ENCODE measurements at regions not wholly inside any gene's neighbourhood (a gene's known extent, or its start where the extent isn't known, plus 50 kb on each side); places are given as distances from the start of the nearest gene placed in this dataset.

DNA sequence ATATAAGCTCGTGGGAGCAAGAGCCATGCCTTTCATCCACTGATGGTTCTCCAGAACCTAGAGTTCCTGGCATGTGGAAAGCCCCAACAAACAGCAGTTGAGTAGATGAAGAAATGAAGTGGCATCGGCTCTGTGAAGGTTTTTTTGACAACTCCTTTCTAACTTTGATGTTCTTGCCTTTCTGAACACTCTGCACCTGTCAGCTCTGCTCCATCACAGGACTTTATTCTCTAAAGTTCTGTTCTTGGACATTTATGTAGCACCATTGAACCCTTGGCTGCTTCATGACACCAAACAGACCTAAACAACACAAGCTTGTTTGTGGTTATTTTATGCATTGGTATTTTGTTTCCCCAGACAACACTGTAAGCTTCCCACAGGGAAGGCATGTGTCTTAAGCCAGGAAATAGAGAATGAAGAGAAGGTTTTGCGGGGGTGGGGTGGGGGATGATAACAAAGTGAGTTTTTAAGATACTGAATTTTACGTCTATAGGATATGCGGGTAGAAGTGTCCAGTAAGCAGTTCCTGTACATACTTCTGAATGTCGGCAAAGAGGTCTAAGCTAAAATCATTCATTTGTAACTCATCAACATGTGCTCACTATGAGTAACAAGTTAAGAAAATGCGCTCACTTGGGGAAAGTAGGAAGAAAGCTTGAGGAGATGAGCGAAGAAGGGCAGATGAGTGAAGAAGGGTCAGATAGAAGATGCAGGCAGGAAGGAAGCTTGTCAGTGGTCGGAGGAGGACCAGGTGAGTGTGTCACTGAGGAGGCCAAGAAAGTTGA, 146.0 kb upstream of the PLEKHG7 start:
- peak overlapping the region in 1 of 2 experiments; percentile 53; a peak in 3 of 6 replicates for H3K27ac ChIP-seq
- 84% methylated on average over 9 of the region's 9 CpGs for WGBS (ENCODE audit: missing lambda C conversion rate)
- ChIA-PET POLR2A (no interaction called here), CTCF (interaction anchor here (1.1 to 1.4 kb wide), 2 partner anchors 14 to 76 kb away, joined by 3 to 4 read pairs; no protein-coding TSS in a partner anchor)
- no peak overlapping the region for H3K4me3 ChIP-seq
- FAIRE-seq (no peak), ATAC-seq (no peak), DNase-seq (ENCODE audit: low read depth in 1 of 2, low spot score in 1 of 2) (no peak)
- no peak overlapping the region for H3K4me2 ChIP-seq
- H3K9me3 ChIP-seq: no peaks in the 10 kb centered on the region
- peaks cover 39% of the 10 kb centered on the region for H3K4me1 ChIP-seq
- TF ChIP-seq MAFK (IDR thresholded peaks at IDR 0.05; ENCODE audit: partially characterized antibody): no peak
- no peak for TF ChIP-seq PHF8 (IDR thresholded peaks at IDR 0.05; ENCODE audit: borderline replicate concordance, low read depth)
- TF ChIP-seq E2F6 (IDR thresholded peaks at IDR 0.05; ENCODE audit: borderline replicate concordance, low read depth): no peak
- no peak for TF ChIP-seq NFE2L2 (conservative IDR thresholded peaks at IDR 0.05; ENCODE audit: low read length)
- TF ChIP-seq JUNB (IDR thresholded peaks at IDR 0.05): no peak
- TF ChIP-seq NPAS2 (CRISPR knock-in tag; IDR thresholded peaks at IDR 0.05; ENCODE audit: borderline replicate concordance): no peak
- TF ChIP-seq GATA3 (IDR thresholded peaks at IDR 0.05; ENCODE audit: borderline replicate concordance): no peak
- TF ChIP-seq, protein P1, sequence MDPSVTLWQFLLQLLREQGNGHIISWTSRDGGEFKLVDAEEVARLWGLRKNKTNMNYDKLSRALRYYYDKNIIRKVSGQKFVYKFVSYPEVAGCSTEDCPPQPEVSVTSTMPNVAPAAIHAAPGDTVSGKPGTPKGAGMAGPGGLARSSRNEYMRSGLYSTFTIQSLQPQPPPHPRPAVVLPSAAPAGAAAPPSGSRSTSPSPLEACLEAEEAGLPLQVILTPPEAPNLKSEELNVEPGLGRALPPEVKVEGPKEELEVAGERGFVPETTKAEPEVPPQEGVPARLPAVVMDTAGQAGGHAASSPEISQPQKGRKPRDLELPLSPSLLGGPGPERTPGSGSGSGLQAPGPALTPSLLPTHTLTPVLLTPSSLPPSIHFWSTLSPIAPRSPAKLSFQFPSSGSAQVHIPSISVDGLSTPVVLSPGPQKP (IDR thresholded peaks at IDR 0.05; ENCODE audit: low read depth, low read length): no peak
- TF ChIP-seq HOXB13 (CRISPR knock-in tag; IDR thresholded peaks at IDR 0.05; ENCODE audit: low read depth): no peak
- TF ChIP-seq CBX8 (IDR thresholded peaks at IDR 0.05): no peak
- TF ChIP-seq MAX (IDR thresholded peaks at IDR 0.05): no peak
- no peak for TF ChIP-seq MAZ (IDR thresholded peaks at IDR 0.05; ENCODE audit: borderline replicate concordance, low read depth, low read length)
- no peak for TF ChIP-seq HOXA7 (CRISPR knock-in tag; IDR thresholded peaks at IDR 0.05)

GRCh38 chr12:92556141-92556540, 146.6 kb upstream of the PLEKHG7 start:
- WGBS (ENCODE audit: missing lambda C conversion rate): 91% methylated on average over 1 of the region's 1 CpG
- no peak for FAIRE-seq
- TF ChIP-seq ZC3H11A (IDR thresholded peaks at IDR 0.05): no peak
- no peak for TF ChIP-seq SMC3 (IDR thresholded peaks at IDR 0.05)
- TF ChIP-seq USF2 (IDR thresholded peaks at IDR 0.05): no peak
- TF ChIP-seq NR3C1 (IDR thresholded peaks at IDR 0.05): no peak
- no peak for TF ChIP-seq CBX2 (IDR thresholded peaks at IDR 0.05; ENCODE audit: borderline replicate concordance, low read depth)
- no peak for TF ChIP-seq NPAS2 (CRISPR knock-in tag; IDR thresholded peaks at IDR 0.05; ENCODE audit: borderline replicate concordance)
- no peak for TF ChIP-seq EHF (CRISPR knock-in tag; IDR thresholded peaks at IDR 0.05)
- no peak for TF ChIP-seq TP53 (CRISPR knock-in tag; IDR thresholded peaks at IDR 0.05)
- TF ChIP-seq FOSL2 (IDR thresholded peaks at IDR 0.05): no peak
- no peak for TF ChIP-seq FOSL2 (CRISPR knock-in tag; IDR thresholded peaks at IDR 0.05)
- no peak for TF ChIP-seq NFE2L2 (conservative IDR thresholded peaks at IDR 0.05; ENCODE audit: low read length)
- TF ChIP-seq REST (IDR thresholded peaks at IDR 0.05): no peak
- no peak for TF ChIP-seq HDAC2 (IDR thresholded peaks at IDR 0.05)
- H3K27ac ChIP-seq: peak overlapping the region in 1 of 2 experiments; percentile 5; a peak in 2 of 6 replicates
- no peak overlapping the region for H3K4me2 ChIP-seq
- ChIA-PET POLR2A (no interaction called here), CTCF (interaction anchor here (1.1 to 1.4 kb wide), 2 partner anchors 15 to 76 kb away, joined by 3 to 4 read pairs; no protein-coding TSS in a partner anchor)
- DNase-seq (ENCODE audit: low read depth in 1 of 2, low spot score in 1 of 2): no peak
- no peak for ATAC-seq
- no peak overlapping the region for H3K4me3 ChIP-seq
- H3K4me1 ChIP-seq: peaks cover 39% of the 10 kb centered on the region
- no peaks in the 10 kb centered on the region for H3K9me3 ChIP-seq

Data from A549 (cell line).